Smooth muscle cell (in vitro differentiated cells): ENCODE measurements at regions not wholly inside any gene's neighbourhood (a gene's known extent, or its start where the extent isn't known, plus 50 kb on each side); places are given as distances from the start of the nearest gene placed in this dataset. TPM values are rescaled to one million over a fixed set of nuclear protein-coding genes. Genes with fewer than 3 reads are reported as not detected.

Source experiments
- DNase-seq: peaks from one replicate; lab custom pipeline; 2025; ENCODE audit not compliant: unreplicated experiment; lab: John Stamatoyannopoulos, UW
- H2AFZ ChIP-seq: fragments of 200-600 bp; sonication (generic); 2 replicates; pipeline ENCODE4 v1.6.0; 2016; ENCODE audit warnings: antibody characterized with exemption, low read depth, mild to moderate bottlenecking
- H3F3A ChIP-seq: fragments of 200-600 bp; sonication (generic); 2 replicates; pipeline ENCODE4 v1.6.0; 2017; ENCODE audit warnings: antibody characterized with exemption, low read depth
- H3K27ac ChIP-seq: fragments of 200-600 bp; sonication (generic); 2 replicates; pipeline ENCODE4 v1.5.1; 2016; ENCODE audit warnings: low read depth, mild to moderate bottlenecking
- H3K27me3 ChIP-seq: fragments of 200-600 bp; sonication (generic); 2 replicates; pipeline ENCODE4 v1.6.1; 2016; ENCODE audit warnings: low read depth, mild to moderate bottlenecking
- H3K36me3 ChIP-seq: fragments of 200-600 bp; sonication (generic); 2 replicates; pipeline ENCODE4 v1.5.1; 2016; ENCODE audit warnings: low read depth
- H3K4me1 ChIP-seq: fragments of 200-600 bp; sonication (generic); 2 replicates; pipeline ENCODE4 v1.5.1; 2016; ENCODE audit warnings: low read depth
- H3K4me2 ChIP-seq: fragments of 200-600 bp; sonication (generic); 2 replicates; pipeline ENCODE4 v1.6.0; 2016; ENCODE audit warnings: mild to moderate bottlenecking
- H3K4me3 ChIP-seq: fragments of 200-600 bp; sonication (generic); 2 replicates; pipeline ENCODE4 v1.5.1; 2016; ENCODE audit warnings: mild to moderate bottlenecking
- H3K79me2 ChIP-seq: fragments of 200-600 bp; sonication (generic); 2 replicates; pipeline ENCODE4 v1.6.0; 2016; ENCODE audit warnings: low read depth, mild to moderate bottlenecking
- H3K9ac ChIP-seq: fragments of 200-600 bp; sonication (generic); 2 replicates; pipeline ENCODE4 v1.6.0; 2016; ENCODE audit warnings: low read depth
- H3K9me3 ChIP-seq: fragments of 200-600 bp; sonication (generic); replicated peaks from 2 replicates; pipeline ENCODE4 v1.5.1; 2016; ENCODE audit warnings: low read depth
- H4K20me1 ChIP-seq: fragments of 200-600 bp; sonication (generic); 2 replicates; pipeline ENCODE4 v1.6.0; 2016; ENCODE audit warnings: low read depth
- WGBS: methylation state at CpG from one replicate; pipeline ENCODE4 v1.1.7; 2016; ENCODE audit warnings: low lambda C conversion rate; 5-methylcytosine and 5-hydroxymethylcytosine counted together
- microRNA-seq: library from miRNA; unstranded; fragments of <30 nt; microRNA quantifications from one replicate; pipeline ENCODE4, GENCODE V29; 2016; ENCODE audit warnings: borderline number of aligned reads
- small RNA-seq: library from RNA; depleted of rRNA; stranded (forward); fragments of <200 nt; gene quantifications from one replicate; pipeline ENCODE3, GENCODE V24; 2014
- TF ChIP-seq, protein P1 (sequence below): fragments of 200-600 bp; sonication (generic); IDR thresholded peaks from 2 replicates; pipeline ENCODE4 v1.5.1; 2017; ENCODE audit warnings: borderline replicate concordance, mild to moderate bottlenecking, antibody characterized with exemption; ENCODE audit not compliant: insufficient read depth, poor library complexity, severe bottlenecking

DNA sequence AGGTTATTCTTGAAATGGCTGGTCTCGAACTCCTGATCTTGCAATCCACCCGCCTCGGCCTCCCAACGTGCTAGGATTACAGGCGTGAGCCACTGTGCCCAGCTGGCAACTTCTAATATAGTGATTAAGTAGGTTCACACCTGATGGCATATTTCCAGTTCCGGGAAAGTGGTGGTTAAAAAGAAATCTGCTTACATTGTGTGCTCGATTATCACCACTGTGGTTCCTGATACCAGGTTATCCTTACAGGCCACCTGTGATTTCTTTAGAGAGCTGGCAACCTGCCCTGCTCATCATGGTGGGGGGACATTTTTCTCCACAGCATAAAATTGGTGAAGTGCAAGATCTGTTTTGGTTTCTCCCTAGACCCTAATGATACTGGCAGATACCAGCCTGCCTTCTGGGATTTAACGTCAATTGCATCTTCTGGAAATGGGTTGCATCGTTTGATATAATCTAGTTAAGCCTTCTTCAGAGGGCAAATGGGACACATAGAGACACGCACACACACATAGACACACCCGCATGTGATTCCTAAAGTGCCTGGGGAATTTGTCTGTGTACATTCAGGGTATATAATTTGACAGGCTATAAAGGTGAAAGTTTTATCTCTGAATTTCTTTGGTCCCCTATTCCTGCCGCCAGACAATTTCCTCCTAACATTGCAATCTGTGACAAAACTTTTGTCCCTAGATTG, 49.7 kb upstream of the CITED2 start:
- H4K20me1 ChIP-seq = no peaks in the 10 kb centered on the region
- H3K79me2 ChIP-seq = no peaks in the 10 kb centered on the region
- H3K4me3 ChIP-seq = no peak overlapping the region
- no peak for DNase-seq
- H3F3A ChIP-seq = no peaks in the 10 kb centered on the region
- H3K9me3 ChIP-seq = no peaks in the 10 kb centered on the region
- H2AFZ ChIP-seq = no peak overlapping the region
- no peaks in the 10 kb centered on the region for H3K36me3 ChIP-seq
- no peak overlapping the region for H3K9ac ChIP-seq
- no peak overlapping the region for H3K4me2 ChIP-seq
- 93% methylated on average over 12 of the region's 12 CpGs for WGBS
- no peaks in the 10 kb centered on the region for H3K4me1 ChIP-seq
- H3K27me3 ChIP-seq = no peaks in the 10 kb centered on the region
- H3K27ac ChIP-seq = no peak overlapping the region
- TF ChIP-seq, protein P1, sequence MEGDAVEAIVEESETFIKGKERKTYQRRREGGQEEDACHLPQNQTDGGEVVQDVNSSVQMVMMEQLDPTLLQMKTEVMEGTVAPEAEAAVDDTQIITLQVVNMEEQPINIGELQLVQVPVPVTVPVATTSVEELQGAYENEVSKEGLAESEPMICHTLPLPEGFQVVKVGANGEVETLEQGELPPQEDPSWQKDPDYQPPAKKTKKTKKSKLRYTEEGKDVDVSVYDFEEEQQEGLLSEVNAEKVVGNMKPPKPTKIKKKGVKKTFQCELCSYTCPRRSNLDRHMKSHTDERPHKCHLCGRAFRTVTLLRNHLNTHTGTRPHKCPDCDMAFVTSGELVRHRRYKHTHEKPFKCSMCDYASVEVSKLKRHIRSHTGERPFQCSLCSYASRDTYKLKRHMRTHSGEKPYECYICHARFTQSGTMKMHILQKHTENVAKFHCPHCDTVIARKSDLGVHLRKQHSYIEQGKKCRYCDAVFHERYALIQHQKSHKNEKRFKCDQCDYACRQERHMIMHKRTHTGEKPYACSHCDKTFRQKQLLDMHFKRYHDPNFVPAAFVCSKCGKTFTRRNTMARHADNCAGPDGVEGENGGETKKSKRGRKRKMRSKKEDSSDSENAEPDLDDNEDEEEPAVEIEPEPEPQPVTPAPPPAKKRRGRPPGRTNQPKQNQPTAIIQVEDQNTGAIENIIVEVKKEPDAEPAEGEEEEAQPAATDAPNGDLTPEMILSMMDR = no peak

Small RNA genes lying in the stretch of these regions (microRNA-seq; reads per million reads assigned to microRNA genes)
- not detected for gene MIR3668
- not detected for gene MIR4465

Small RNA genes lying in the stretch of these regions (small RNA-seq; reads per million reads assigned to genes)
- gene AL357080.1 (not detected), gene MIR3668 (not detected), gene MIR4465 (not detected), gene RN7SKP106 (0.08 reads per million), gene RNA5SP220 (not detected)
